ENCODE measurements at regions not wholly inside any gene's neighbourhood (a gene's known extent, or its start where the extent isn't known, plus 50 kb on each side); places are given as distances from the start of the nearest gene placed in this dataset.

DNA sequence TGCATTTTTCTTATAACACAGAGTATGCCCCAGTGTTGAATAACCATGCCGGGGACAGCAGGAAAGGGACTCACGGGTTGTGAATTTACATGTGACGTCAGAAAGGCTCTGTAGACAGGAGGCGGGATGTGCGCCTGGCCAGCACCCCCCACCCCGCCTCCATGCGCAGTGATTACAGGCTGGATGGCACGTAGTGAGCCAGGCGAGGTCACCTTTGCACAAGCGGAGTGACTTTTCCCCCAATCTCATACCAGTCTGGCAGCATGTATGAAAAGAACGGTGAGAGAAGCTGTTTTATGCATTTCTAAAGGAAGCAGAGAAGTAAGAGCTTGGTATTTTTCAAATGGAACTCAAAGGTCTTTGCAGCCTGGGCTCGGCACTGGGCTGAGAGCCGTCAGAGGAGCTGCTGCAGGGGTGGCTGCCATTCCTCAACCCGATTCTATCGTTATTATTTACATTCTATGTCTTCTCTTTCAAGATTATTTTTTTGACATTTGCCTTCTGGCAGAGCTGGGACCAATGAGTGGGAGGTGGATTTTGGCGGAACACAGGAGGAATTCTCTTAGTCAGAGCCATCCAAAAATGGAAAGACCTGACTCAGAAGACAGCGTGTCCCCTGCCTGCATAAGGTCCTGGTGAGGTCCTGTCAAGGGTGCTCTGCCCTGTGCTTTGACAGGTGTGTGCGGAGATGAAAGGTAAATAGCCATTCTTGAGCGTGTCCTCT lies 115.6 kb upstream of the SLC45A1 start:
- Histone ChIP-seq H3K79me1 (ENCODE audit: low read depth in 1 of 2, low read length in 2 of 2) (peaks cover 0 to 10% of the 10 kb centered on the region in 2 experiments; a peak in 2 of 4 replicates), H3K9me1 (ENCODE audit: insufficient read depth, low read length) (peaks cover 31% of the 10 kb centered on the region), H3K4ac (ENCODE audit: low read depth, low read length) (peak overlapping the region; percentile 100), H3K23ac (ENCODE audit: low read depth, low read length) (peak overlapping the region; percentile 98; the same call in 1 of the 2 replicates), H2BK120ac (ENCODE audit: low read depth, low read length) (peak overlapping the region; percentile 99), H3K27me3 (ENCODE audit: control insufficient read depth, insufficient read depth, low read length) (no peaks in the 10 kb centered on the region), H3K4me1 (ENCODE audit: control insufficient read depth, insufficient read depth, low read length) (peaks cover 38% of the 10 kb centered on the region), H3K9me3 (ENCODE audit: control insufficient read depth, insufficient read depth, low read length) (no peaks in the 10 kb centered on the region), H4K20me1 (ENCODE audit: insufficient read depth, low read length) (no peaks in the 10 kb centered on the region), H2AK9ac (replicated peaks; ENCODE audit: low read depth, low read length, poor library complexity) (peak overlapping the region; percentile 93), H3K4me3 (ENCODE audit: insufficient read depth, low read depth, low read length) (peak overlapping the region; percentile 1; the same call in 1 of the 2 replicates), H2AK5ac (ENCODE audit: low read depth, low read length) (peak overlapping the region; percentile 97), H2BK20ac (ENCODE audit: low read depth, low read length) (peak overlapping the region; percentile 98), H2BK15ac (ENCODE audit: low read depth, low read length) (peak overlapping the region; percentile 93), H2AFZ (replicated peaks; ENCODE audit: low read length, poor library complexity) (peak overlapping the region; percentile 89), H3K14ac (replicated peaks; ENCODE audit: low read depth, low read length) (peak overlapping the region; percentile 99), H2BK5ac (ENCODE audit: low read depth, low read length, poor library complexity, severe bottlenecking) (peak overlapping the region; percentile 97), H3K4me2 (ENCODE audit: low read depth, low read length) (peak overlapping the region; percentile 57), H3K18ac (ENCODE audit: low read depth, low read length) (peak overlapping the region; percentile 95), H4K8ac (ENCODE audit: low read depth in 2 of 2, low read length in 2 of 2) (peak overlapping the region; percentile 92 to 96), H3K36me3 (ENCODE audit: control insufficient read depth, insufficient read depth, low read length) (no peaks in the 10 kb centered on the region), H4K91ac (ENCODE audit: insufficient read depth, low read depth, low read length) (peak overlapping the region; percentile 98), H4K5ac (ENCODE audit: low read depth, low read length) (peak overlapping the region; percentile 86), H3K9ac (ENCODE audit: low read depth, low read length) (peak overlapping the region; percentile 86), H3K56ac (ENCODE audit: extremely low read depth, insufficient read depth, low read length) (peak overlapping the region; percentile 93), H3K27ac (ENCODE audit: insufficient read depth, low read length) (peak overlapping the region; percentile 97)
- in situ Hi-C loops (cut with MboI; ENCODE audit: low sequenced_read_pairs) = no loop called here
- no CpG with 5 or more reads among the region's 19 CpGs for WGBS, 2 experiments (ENCODE audit: extremely low coverage in 2 of 2, insufficient read length in 1 of 2)
- DNase-seq (peak; percentile 97), ATAC-seq (ENCODE audit: low read depth) (peak; percentile 77)
- dilution Hi-C loops (cut with HindIII; ENCODE audit: low sequenced_read_pairs, unreplicated experiment) = no loop called here
- ChIA-PET CTCF (interaction anchor here (0.6 to 1.2 kb wide), 2 partner anchors 44 to 112 kb away, joined by 5 to 6 read pairs; no protein-coding TSS in a partner anchor), POLR2A (ENCODE audit: unreplicated experiment) (interaction anchor here (0.6 kb wide), 1 partner anchor 185 kb away, joined by 5 read pairs; no protein-coding TSS in a partner anchor)
- BruUV-seq (replicated peaks) = no TSS peak
- intact Hi-C loops (cut with micrococcal nuclease) = loop anchor here (5.0 kb wide), 2 partner anchors 105 to 175 kb away; partner anchors contain the start of gene ERRFI1
- TF ChIP-seq FOS (IDR thresholded peaks at IDR 0.05; ENCODE audit: low read depth, low read length) (peak; percentile 68), POLR2A (IDR thresholded peaks at IDR 0.05; ENCODE audit: low read depth, low read length) (no peak), CHD1 (IDR thresholded peaks at IDR 0.05; ENCODE audit: low read depth, low read length) (no peak), SMC3 (IDR thresholded peaks at IDR 0.05; ENCODE audit: low read depth, low read length) (no peak; the same call in 1 of the 2 replicates), RFX5 (IDR thresholded peaks at IDR 0.05; ENCODE audit: low read depth, low read length) (peak; percentile 57), MXI1 (IDR thresholded peaks at IDR 0.05; ENCODE audit: borderline replicate concordance, low read depth, low read length) (peak; percentile 43; the same call in 1 of the 2 replicates), CTCF (conservative IDR thresholded peaks at IDR 0.05; ENCODE audit: low read depth, low read length) (no peak), RAD21 (IDR thresholded peaks at IDR 0.05; ENCODE audit: low read length) (peak; percentile 39), MAFK (IDR thresholded peaks at IDR 0.05; ENCODE audit: low read depth, low read length) (peak; percentile 33; the same call in 1 of the 2 replicates), BHLHE40 (IDR thresholded peaks at IDR 0.05; ENCODE audit: low read depth, low read length) (peak; percentile 65), MAZ (IDR thresholded peaks at IDR 0.05; ENCODE audit: borderline replicate concordance, low read depth, low read length) (peak; percentile 77), CEBPB (IDR thresholded peaks at IDR 0.05; ENCODE audit: low read depth, low read length) (peak; percentile 71), USF2 (IDR thresholded peaks at IDR 0.05; ENCODE audit: low read depth, low read length) (peak; percentile 30), RCOR1 (IDR thresholded peaks at IDR 0.05; ENCODE audit: insufficient replicate concordance, low read length) (peak; percentile 74)
